IMR-90 (cell line): ENCODE measurements at regions not wholly inside any gene's neighbourhood (a gene's known extent, or its start where the extent isn't known, plus 50 kb on each side); places are given as distances from the start of the nearest gene placed in this dataset.

Source experiments
- CHD1 ChIP-seq: IDR thresholded peaks from 2 replicates; pipeline ENCODE4 v1.6.1; 2012; ENCODE audit warnings: low read depth, low read length, improper control_type of control experiment
- CTCF ChIP-seq: conservative IDR thresholded peaks from 2 replicates; pipeline ENCODE4 v1.5.1; 2012; ENCODE audit warnings: mild to moderate bottlenecking, low read depth, low read length, improper control_type of control experiment
- SMC3 ChIP-seq: fragments of 150-350 bp; IDR thresholded peaks from 2 replicates; pipeline ENCODE4 v1.6.1; 2016; ENCODE audit warnings: low read depth, mild to moderate bottlenecking, antibody characterized with exemption, low read length, moderate library complexity

- TF ChIP-seq CTCF = no peak
- no peak for TF ChIP-seq CHD1
- no peak for TF ChIP-seq SMC3
Observed at GRCh38 chr2:198254536-198255090, 450.2 kb downstream of the PLCL1 start.
